NB4 (cell line): ENCODE measurements at regions not wholly inside any gene's neighbourhood (a gene's known extent, or its start where the extent isn't known, plus 50 kb on each side); places are given as distances from the start of the nearest gene placed in this dataset.

Experiments used
- MYC ChIP-seq: IDR thresholded peaks from 2 replicates; pipeline ENCODE4 v1.6.1; 2011; ENCODE audit warnings: low read depth, low read length
- POLR2A ChIP-seq: IDR thresholded peaks from 2 replicates; pipeline ENCODE4 v1.6.1; 2011; ENCODE audit warnings: mild to moderate bottlenecking; ENCODE audit not compliant: insufficient read length; ENCODE audit errors: extremely low read depth
- TF ChIP-seq, protein P1 (sequence below): IDR thresholded peaks from one replicate; pipeline ENCODE4 v1.5.1; 2012; ENCODE audit warnings: low read depth, low read length
- TF ChIP-seq, protein P2 (sequence below): IDR thresholded peaks from 2 replicates; pipeline ENCODE4 v1.6.1; 2011; ENCODE audit warnings: low read depth, low read length

DNA sequence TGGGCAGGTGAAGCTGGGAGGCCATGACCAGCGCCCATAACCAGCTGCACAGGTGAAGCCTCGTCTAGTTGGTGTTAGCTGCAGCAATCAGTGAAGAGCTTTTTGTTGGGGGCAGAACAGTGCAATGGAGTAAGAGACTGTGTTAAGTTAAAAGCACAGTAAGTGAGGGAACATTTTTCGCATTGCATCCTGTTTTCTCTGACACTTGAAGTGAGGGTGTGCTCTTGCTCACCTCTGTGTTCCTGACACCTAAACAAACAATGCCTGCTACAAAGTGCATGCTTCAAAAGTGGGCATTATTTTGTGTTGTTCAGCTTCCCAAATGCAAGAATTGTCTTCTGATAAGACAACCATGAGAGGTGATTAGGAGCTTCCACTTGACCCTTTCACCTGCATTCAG lies 324.0 kb upstream of the ACVR2A start:
- TF ChIP-seq POLR2A (no peak), MYC (no peak)
- TF ChIP-seq, protein P1, sequence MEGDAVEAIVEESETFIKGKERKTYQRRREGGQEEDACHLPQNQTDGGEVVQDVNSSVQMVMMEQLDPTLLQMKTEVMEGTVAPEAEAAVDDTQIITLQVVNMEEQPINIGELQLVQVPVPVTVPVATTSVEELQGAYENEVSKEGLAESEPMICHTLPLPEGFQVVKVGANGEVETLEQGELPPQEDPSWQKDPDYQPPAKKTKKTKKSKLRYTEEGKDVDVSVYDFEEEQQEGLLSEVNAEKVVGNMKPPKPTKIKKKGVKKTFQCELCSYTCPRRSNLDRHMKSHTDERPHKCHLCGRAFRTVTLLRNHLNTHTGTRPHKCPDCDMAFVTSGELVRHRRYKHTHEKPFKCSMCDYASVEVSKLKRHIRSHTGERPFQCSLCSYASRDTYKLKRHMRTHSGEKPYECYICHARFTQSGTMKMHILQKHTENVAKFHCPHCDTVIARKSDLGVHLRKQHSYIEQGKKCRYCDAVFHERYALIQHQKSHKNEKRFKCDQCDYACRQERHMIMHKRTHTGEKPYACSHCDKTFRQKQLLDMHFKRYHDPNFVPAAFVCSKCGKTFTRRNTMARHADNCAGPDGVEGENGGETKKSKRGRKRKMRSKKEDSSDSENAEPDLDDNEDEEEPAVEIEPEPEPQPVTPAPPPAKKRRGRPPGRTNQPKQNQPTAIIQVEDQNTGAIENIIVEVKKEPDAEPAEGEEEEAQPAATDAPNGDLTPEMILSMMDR: no peak
- TF ChIP-seq, protein P2, sequence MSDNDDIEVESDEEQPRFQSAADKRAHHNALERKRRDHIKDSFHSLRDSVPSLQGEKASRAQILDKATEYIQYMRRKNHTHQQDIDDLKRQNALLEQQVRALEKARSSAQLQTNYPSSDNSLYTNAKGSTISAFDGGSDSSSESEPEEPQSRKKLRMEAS: no peak
